Hepatocyte (in vitro differentiated cells): ENCODE measurements at regions not wholly inside any gene's neighbourhood (a gene's known extent, or its start where the extent isn't known, plus 50 kb on each side); places are given as distances from the start of the nearest gene placed in this dataset.
A peak's percentile ranks its signal among the peaks of the same experiment; 100 is the strongest.

Experiments
- DNase-seq: peaks from one replicate; pipeline ENCODE4 v3.0.0-alpha.2; 2016; ENCODE audit warnings: low spot score
- H2AFZ ChIP-seq: fragments of 200-600 bp; sonication (generic); 2 replicates; pipeline ENCODE4 v1.6.0; 2016; ENCODE audit warnings: antibody characterized with exemption, mild to moderate bottlenecking
- H3K27ac ChIP-seq: fragments of 200-600 bp; sonication (generic); 2 replicates; pipeline ENCODE4 v1.5.1; 2016; ENCODE audit warnings: mild to moderate bottlenecking
- H3K27me3 ChIP-seq: fragments of 200-600 bp; sonication (generic); 2 replicates; pipeline ENCODE4 v1.6.1; 2016
- H3K36me3 ChIP-seq: fragments of 200-600 bp; sonication (generic); replicated peaks from 2 replicates; pipeline ENCODE4 v1.5.1; 2016; ENCODE audit warnings: low read depth; ENCODE audit not compliant: insufficient read depth
- H3K4me1 ChIP-seq: fragments of 200-600 bp; sonication (generic); 2 replicates; pipeline ENCODE4 v1.5.1; 2016; ENCODE audit warnings: mild to moderate bottlenecking, moderate library complexity; ENCODE audit not compliant: insufficient read depth
- H3K4me2 ChIP-seq: fragments of 200-600 bp; sonication (generic); 2 replicates; pipeline ENCODE4 v1.6.0; 2016
- H3K4me3 ChIP-seq: fragments of 200-600 bp; sonication (generic); 2 replicates; pipeline ENCODE4 v1.5.1; 2016; ENCODE audit warnings: mild to moderate bottlenecking
- H3K79me2 ChIP-seq: fragments of 200-600 bp; sonication (generic); 2 replicates; pipeline ENCODE4 v1.6.0; 2017; ENCODE audit warnings: mild to moderate bottlenecking
- H3K9me2 ChIP-seq: fragments of 200-600 bp; sonication (generic); replicated peaks from 2 replicates; pipeline ENCODE4 v1.6.0; 2017; ENCODE audit warnings: mild to moderate bottlenecking; ENCODE audit not compliant: insufficient read depth
- H3K9me3 ChIP-seq: fragments of 200-600 bp; sonication (generic); 2 replicates; pipeline ENCODE4 v1.5.1; 2016; ENCODE audit warnings: low read depth, mild to moderate bottlenecking
- H4K20me1 ChIP-seq: fragments of 200-600 bp; sonication (generic); 2 replicates; pipeline ENCODE4 v1.6.0; 2016; ENCODE audit warnings: mild to moderate bottlenecking; ENCODE audit not compliant: insufficient read depth, poor library complexity, severe bottlenecking
- CTCF ChIP-seq: fragments of 200-600 bp; sonication (generic); IDR thresholded peaks from 2 replicates; pipeline ENCODE4 v1.5.1; 2016; ENCODE audit warnings: antibody characterized with exemption, mild to moderate bottlenecking; ENCODE audit not compliant: poor library complexity
- EZH2 ChIP-seq: fragments of 200-600 bp; sonication (generic); IDR thresholded peaks from 2 replicates; pipeline ENCODE4 v1.6.1; 2016; ENCODE audit warnings: antibody characterized with exemption, mild to moderate bottlenecking, borderline replicate concordance
- EZH2phosphoT487 ChIP-seq: fragments of 200-600 bp; sonication (generic); IDR thresholded peaks from one replicate; pipeline ENCODE4 v1.6.1; 2018; ENCODE audit warnings: antibody characterized with exemption, mild to moderate bottlenecking, low read depth, moderate library complexity; ENCODE audit not compliant: unreplicated experiment, severe bottlenecking
- WGBS: methylation state at CpG from one replicate; pipeline ENCODE4 v1.1.6; 2016; ENCODE audit warnings: low lambda C conversion rate; ENCODE audit errors: missing lambda C conversion rate; 5-methylcytosine and 5-hydroxymethylcytosine counted together

- no peak overlapping the region for H3K4me2 ChIP-seq
- H2AFZ ChIP-seq, result no peak overlapping the region
- no peak overlapping the region for H3K4me3 ChIP-seq
- no peak for DNase-seq
- no peaks in the 10 kb centered on the region for H3K36me3 ChIP-seq
- no peaks in the 10 kb centered on the region for H3K79me2 ChIP-seq
- peaks cover 4% of the 10 kb centered on the region for H3K4me1 ChIP-seq
- H3K9me3 ChIP-seq, result no peaks in the 10 kb centered on the region
- H4K20me1 ChIP-seq, result no peaks in the 10 kb centered on the region
- no peaks in the 10 kb centered on the region for H3K9me2 ChIP-seq
- H3K27ac ChIP-seq, result no peak overlapping the region
- TF ChIP-seq EZH2, result no peak
- H3K27me3 ChIP-seq, result no peaks in the 10 kb centered on the region
Measured at GRCh38 chr18:61713502-61713901, 179.3 kb downstream of the RNF152 start.

- Histone ChIP-seq H3K9me2 (no peaks in the 10 kb centered on the region), H3K36me3 (no peaks in the 10 kb centered on the region), H3K4me2 (no peak overlapping the region), H3K79me2 (no peaks in the 10 kb centered on the region), H3K4me1 (peaks cover 4% of the 10 kb centered on the region), H3K27me3 (no peaks in the 10 kb centered on the region), H3K4me3 (no peak overlapping the region), H2AFZ (no peak overlapping the region), H4K20me1 (no peaks in the 10 kb centered on the region), H3K9me3 (no peaks in the 10 kb centered on the region), H3K27ac (no peak overlapping the region)
- DNase-seq, result peak; percentile 26
- TF ChIP-seq EZH2phosphoT487, result peak; percentile 43
- no peak for TF ChIP-seq CTCF
- 71% methylated on average over 1 of the region's 1 CpG for WGBS
Measured at GRCh38 chr18:61710082-61710620, 182.7 kb downstream of the RNF152 start.

GRCh38 chr18:61706276-61706915, 186.4 kb downstream of the RNF152 start:
- WGBS, result 64% methylated on average over 3 of the region's 3 CpGs
- Histone ChIP-seq H3K27ac (no peak overlapping the region), H3K27me3 (no peaks in the 10 kb centered on the region), H3K9me3 (no peaks in the 10 kb centered on the region), H3K9me2 (no peaks in the 10 kb centered on the region), H3K36me3 (no peaks in the 10 kb centered on the region), H3K4me3 (no peak overlapping the region), H4K20me1 (no peaks in the 10 kb centered on the region), H3K4me2 (no peak overlapping the region), H3K4me1 (peaks cover 4% of the 10 kb centered on the region), H2AFZ (no peak overlapping the region), H3K79me2 (no peaks in the 10 kb centered on the region)
- no peak for TF ChIP-seq EZH2
- TF ChIP-seq CTCF, result no peak
- TF ChIP-seq EZH2phosphoT487, result no peak
- DNase-seq, result no peak

- H3K4me2 ChIP-seq, result no peak overlapping the region
- H3K9me3 ChIP-seq, result no peaks in the 10 kb centered on the region
- no peaks in the 10 kb centered on the region for H3K9me2 ChIP-seq
- H3K36me3 ChIP-seq, result no peaks in the 10 kb centered on the region
- DNase-seq, result no peak
- H3K4me1 ChIP-seq, result no peaks in the 10 kb centered on the region
- H3K27ac ChIP-seq, result no peak overlapping the region
- no peaks in the 10 kb centered on the region for H3K27me3 ChIP-seq
- H3K79me2 ChIP-seq, result no peaks in the 10 kb centered on the region
- no peaks in the 10 kb centered on the region for H4K20me1 ChIP-seq
- H2AFZ ChIP-seq, result no peak overlapping the region
- no peak overlapping the region for H3K4me3 ChIP-seq
- no peak for TF ChIP-seq CTCF
- no peak for TF ChIP-seq EZH2
- TF ChIP-seq EZH2phosphoT487, result no peak
Measured at GRCh38 chr18:61703508-61703907, 189.3 kb downstream of the RNF152 start.
